ENCODE measurements at regions not wholly inside any gene's neighbourhood (a gene's known extent, or its start where the extent isn't known, plus 50 kb on each side); places are given as distances from the start of the nearest gene placed in this dataset.

DNA sequence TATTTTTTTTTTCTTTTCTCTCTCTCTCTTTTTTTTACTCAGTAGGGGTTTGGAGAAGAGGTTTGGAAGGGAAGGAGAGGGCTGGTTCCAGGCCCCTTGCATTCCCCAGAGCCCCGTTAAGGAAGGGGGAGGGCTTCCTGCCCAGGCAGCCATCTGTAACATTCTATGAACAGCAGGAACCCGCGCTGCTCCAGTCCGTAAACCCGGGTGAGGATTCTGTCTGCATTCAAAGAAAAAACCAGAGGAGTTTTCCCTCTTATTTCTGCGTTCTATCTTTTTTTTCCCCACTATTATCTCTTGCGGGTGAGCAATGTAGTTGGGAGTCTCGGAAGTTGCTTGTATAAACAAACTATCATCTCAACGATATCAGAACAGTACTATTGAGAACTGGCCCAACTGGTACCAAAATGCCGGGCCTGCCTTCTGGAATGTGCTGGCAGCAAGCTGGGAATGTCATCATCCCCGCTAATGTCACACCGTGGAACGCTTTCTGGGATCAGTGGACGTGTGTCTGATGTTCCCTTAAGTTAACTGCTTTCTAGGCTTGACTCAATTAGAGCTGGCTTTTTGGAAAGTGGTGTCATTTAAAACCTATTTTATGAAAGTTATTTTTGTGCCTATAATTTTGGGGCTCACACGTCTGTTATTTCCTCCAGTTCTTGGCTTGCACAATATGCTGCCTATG, 153.1 kb upstream of the MEOX2 start:
- Histone ChIP-seq H3K79me2 (ENCODE audit: control insufficient read depth, insufficient read depth, low read length) (no peaks in the 10 kb centered on the region), H4K20me1 (replicated peaks; ENCODE audit: control insufficient read depth, insufficient read depth, low read length) (no peaks in the 10 kb centered on the region), H3K4me2 (ENCODE audit: insufficient read depth, low read length) (no peak overlapping the region), H2AFZ (ENCODE audit: low read depth, low read length) (no peak overlapping the region), H3K27ac (ENCODE audit: extremely low read depth, low read depth, low read length) (no peak overlapping the region), H3K27me3 (ENCODE audit: control insufficient read depth in 2 of 2, insufficient read depth in 2 of 2, low read length in 2 of 2) (no peaks in the 10 kb centered on the region), H3K9ac (ENCODE audit: insufficient read depth in 1 of 2, low read depth in 2 of 2, low read length in 2 of 2) (no peak overlapping the region), H3K4me3 (no peak overlapping the region), H3K9me1 (ENCODE audit: control insufficient read depth, insufficient read depth, low read length) (no peaks in the 10 kb centered on the region), H3K4me1 (replicated peaks in 1 of 2; ENCODE audit: control insufficient read depth in 2 of 2, insufficient read depth in 2 of 2, low read length in 2 of 2) (no peaks in the 10 kb centered on the region), H3K36me3 (ENCODE audit: control insufficient read depth, insufficient read depth, low read length) (no peaks in the 10 kb centered on the region), H3K9me3 (replicated peaks; ENCODE audit: control insufficient read depth, insufficient read depth, low read depth, low read length) (no peaks in the 10 kb centered on the region; the same call in 1 of the 2 replicates)
- no peak for FAIRE-seq
- intact Hi-C loops (cut with micrococcal nuclease) (no loop called here), in situ Hi-C loops (cut with MboI) (no loop called here)
- DNase-seq (ENCODE audit: extremely low read depth in 1 of 4, low spot score in 3 of 4) = no peak
- ChIA-PET CTCF (ENCODE audit: low intra/inter-chr PET ratio) (no interaction called here), POLR2A (no interaction called here)
- WGBS (ENCODE audit: insufficient coverage, low coverage, missing lambda C conversion rate) = 0% methylated on average over 15 of the region's 15 CpGs
- BruUV-seq (replicated peaks) = no TSS peak
- ATAC-seq = no peak
- TF ChIP-seq RFX7 (CRISPR knock-in tag; IDR thresholded peaks at IDR 0.05) (no peak), RBM39 (optimal IDR thresholded peaks at IDR 0.05; ENCODE audit: low read depth, low read length) (no peak), HNRNPH1 (optimal IDR thresholded peaks at IDR 0.05; ENCODE audit: low read depth, low read length) (no peak), ZNF263 (CRISPR knock-in tag; IDR thresholded peaks at IDR 0.05; ENCODE audit: borderline replicate concordance) (no peak), U2AF1 (optimal IDR thresholded peaks at IDR 0.05; ENCODE audit: low read depth, low read length) (no peak), FOS (IDR thresholded peaks at IDR 0.05; ENCODE audit: extremely low read depth, insufficient read length) (no peak), TAF15 (IDR thresholded peaks at IDR 0.05; ENCODE audit: low read depth, low read length) (no peak), HNRNPLL (IDR thresholded peaks at IDR 0.05; ENCODE audit: low read depth, low read length, poor library complexity, severe bottlenecking) (no peak), ESRRB (CRISPR knock-in tag; IDR thresholded peaks at IDR 0.05; ENCODE audit: borderline replicate concordance) (no peak), CBFA2T3 (IDR thresholded peaks at IDR 0.05) (no peak), CSDE1 (IDR thresholded peaks at IDR 0.05) (no peak), RBM17 (IDR thresholded peaks at IDR 0.05; ENCODE audit: borderline replicate concordance, low read depth, low read length) (no peak)
- TF ChIP-seq, protein P1, sequence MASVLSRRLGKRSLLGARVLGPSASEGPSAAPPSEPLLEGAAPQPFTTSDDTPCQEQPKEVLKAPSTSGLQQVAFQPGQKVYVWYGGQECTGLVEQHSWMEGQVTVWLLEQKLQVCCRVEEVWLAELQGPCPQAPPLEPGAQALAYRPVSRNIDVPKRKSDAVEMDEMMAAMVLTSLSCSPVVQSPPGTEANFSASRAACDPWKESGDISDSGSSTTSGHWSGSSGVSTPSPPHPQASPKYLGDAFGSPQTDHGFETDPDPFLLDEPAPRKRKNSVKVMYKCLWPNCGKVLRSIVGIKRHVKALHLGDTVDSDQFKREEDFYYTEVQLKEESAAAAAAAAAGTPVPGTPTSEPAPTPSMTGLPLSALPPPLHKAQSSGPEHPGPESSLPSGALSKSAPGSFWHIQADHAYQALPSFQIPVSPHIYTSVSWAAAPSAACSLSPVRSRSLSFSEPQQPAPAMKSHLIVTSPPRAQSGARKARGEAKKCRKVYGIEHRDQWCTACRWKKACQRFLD (CRISPR knock-in tag; IDR thresholded peaks at IDR 0.05) = no peak
- TF ChIP-seq, protein P2, sequence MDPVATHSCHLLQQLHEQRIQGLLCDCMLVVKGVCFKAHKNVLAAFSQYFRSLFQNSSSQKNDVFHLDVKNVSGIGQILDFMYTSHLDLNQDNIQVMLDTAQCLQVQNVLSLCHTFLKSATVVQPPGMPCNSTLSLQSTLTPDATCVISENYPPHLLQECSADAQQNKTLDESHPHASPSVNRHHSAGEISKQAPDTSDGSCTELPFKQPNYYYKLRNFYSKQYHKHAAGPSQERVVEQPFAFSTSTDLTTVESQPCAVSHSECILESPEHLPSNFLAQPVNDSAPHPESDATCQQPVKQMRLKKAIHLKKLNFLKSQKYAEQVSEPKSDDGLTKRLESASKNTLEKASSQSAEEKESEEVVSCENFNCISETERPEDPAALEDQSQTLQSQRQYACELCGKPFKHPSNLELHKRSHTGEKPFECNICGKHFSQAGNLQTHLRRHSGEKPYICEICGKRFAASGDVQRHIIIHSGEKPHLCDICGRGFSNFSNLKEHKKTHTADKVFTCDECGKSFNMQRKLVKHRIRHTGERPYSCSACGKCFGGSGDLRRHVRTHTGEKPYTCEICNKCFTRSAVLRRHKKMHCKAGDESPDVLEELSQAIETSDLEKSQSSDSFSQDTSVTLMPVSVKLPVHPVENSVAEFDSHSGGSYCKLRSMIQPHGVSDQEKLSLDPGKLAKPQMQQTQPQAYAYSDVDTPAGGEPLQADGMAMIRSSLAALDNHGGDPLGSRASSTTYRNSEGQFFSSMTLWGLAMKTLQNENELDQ (CRISPR knock-in tag; IDR thresholded peaks at IDR 0.05; ENCODE audit: borderline replicate concordance) = no peak
- TF ChIP-seq, protein P3, sequence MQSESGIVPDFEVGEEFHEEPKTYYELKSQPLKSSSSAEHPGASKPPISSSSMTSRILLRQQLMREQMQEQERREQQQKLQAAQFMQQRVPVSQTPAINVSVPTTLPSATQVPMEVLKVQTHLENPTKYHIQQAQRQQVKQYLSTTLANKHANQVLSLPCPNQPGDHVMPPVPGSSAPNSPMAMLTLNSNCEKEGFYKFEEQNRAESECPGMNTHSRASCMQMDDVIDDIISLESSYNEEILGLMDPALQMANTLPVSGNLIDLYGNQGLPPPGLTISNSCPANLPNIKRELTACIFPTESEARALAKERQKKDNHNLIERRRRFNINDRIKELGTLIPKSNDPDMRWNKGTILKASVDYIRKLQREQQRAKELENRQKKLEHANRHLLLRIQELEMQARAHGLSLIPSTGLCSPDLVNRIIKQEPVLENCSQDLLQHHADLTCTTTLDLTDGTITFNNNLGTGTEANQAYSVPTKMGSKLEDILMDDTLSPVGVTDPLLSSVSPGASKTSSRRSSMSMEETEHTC (IDR thresholded peaks at IDR 0.05) = no peak
- TF ChIP-seq, protein P4, sequence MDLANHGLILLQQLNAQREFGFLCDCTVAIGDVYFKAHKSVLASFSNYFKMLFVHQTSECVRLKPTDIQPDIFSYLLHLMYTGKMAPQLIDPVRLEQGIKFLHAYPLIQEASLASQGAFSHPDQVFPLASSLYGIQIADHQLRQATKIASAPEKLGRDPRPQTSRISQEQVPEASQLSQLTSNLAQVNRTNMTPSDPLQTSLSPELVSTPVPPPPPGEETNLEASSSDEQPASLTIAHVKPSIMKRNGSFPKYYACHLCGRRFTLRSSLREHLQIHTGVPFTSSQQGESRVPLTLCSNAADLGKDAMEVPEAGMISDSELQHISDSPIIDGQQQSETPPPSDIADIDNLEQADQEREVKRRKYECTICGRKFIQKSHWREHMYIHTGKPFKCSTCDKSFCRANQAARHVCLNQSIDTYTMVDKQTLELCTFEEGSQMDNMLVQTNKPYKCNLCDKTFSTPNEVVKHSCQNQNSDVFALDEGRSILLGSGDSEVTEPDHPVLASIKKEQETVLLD (IDR thresholded peaks at IDR 0.05) = no peak
